H1 (cell line): ENCODE measurements at regions not wholly inside any gene's neighbourhood (a gene's known extent, or its start where the extent isn't known, plus 50 kb on each side); places are given as distances from the start of the nearest gene placed in this dataset.

Experiments used
- CTCF ChIA-PET: fragments of 300-600 bp; sonication (Branson Sonifier 250); formaldehyde crosslinking; loops from one replicate; lab custom pipeline; 2021; ENCODE audit not compliant: partially characterized antibody; lab: Charles Lee
- POLR2A ChIA-PET: fragments of 300-600 bp; sonication (Branson Sonifier 250); formaldehyde crosslinking; loops from one replicate; lab custom pipeline; 2021; ENCODE audit warnings: inconsistent platforms; ENCODE audit not compliant: partially characterized antibody; lab: Charles Lee
- DNase-seq, 2 experiments: peaks; one replicate each; pipeline versions ENCODE4 v3.0.0 to v3.0.0-alpha.2; 2010 to 2022; ENCODE audit warnings: low spot score in 2 of 2, low read depth in 1 of 2, mixed read lengths in 1 of 2
- FAIRE-seq: peaks from 2 replicates; lab custom pipeline; 2011; peaks lifted over from hg19 to GRCh38; lab: Jason Lieb, UNC
- H2AFZ ChIP-seq: 2 replicates; pipeline ENCODE4 v1.8.1; 2012; ENCODE audit warnings: low read length, inconsistent platforms
- H2AK5ac ChIP-seq: 2 replicates; pipeline ENCODE4 v1.6.1; 2013; ENCODE audit warnings: low read depth, low read length
- H2BK120ac ChIP-seq: replicated peaks from 2 replicates; pipeline ENCODE3; 2013; ENCODE audit warnings: low read depth, low read length, inconsistent platforms
- H2BK12ac ChIP-seq: 2 replicates; pipeline ENCODE4 v1.6.1; 2013; ENCODE audit warnings: low read depth, low read length
- H2BK15ac ChIP-seq: 2 replicates; pipeline ENCODE4 v1.6.1; 2013; ENCODE audit warnings: low read length
- H2BK20ac ChIP-seq: 2 replicates; pipeline ENCODE4 v1.6.1; 2013; ENCODE audit warnings: low read length
- H2BK5ac ChIP-seq: 2 replicates; pipeline ENCODE4 v1.6.1; 2013; ENCODE audit warnings: low read depth, low read length
- H3K14ac ChIP-seq: 2 replicates; pipeline ENCODE4 v1.6.1; 2013; ENCODE audit warnings: inconsistent platforms; ENCODE audit not compliant: insufficient read length
- H3K18ac ChIP-seq: 2 replicates; pipeline ENCODE4 v1.6.1; 2013; ENCODE audit warnings: low read length; ENCODE audit errors: extremely low read depth
- H3K23ac ChIP-seq: 2 replicates; pipeline ENCODE4 v1.6.1; 2013; ENCODE audit warnings: inconsistent platforms; ENCODE audit not compliant: insufficient read length
- H3K23me2 ChIP-seq: 2 replicates; pipeline ENCODE4 v1.6.1; 2013; ENCODE audit warnings: low read depth, low read length
- H3K27ac ChIP-seq: 2 replicates; pipeline ENCODE4 v1.6.1; 2011; ENCODE audit warnings: low read depth, low read length, inconsistent platforms
- H3K27me3 ChIP-seq, 4 experiments: replicated peaks in 1 of 4; 1 replicate in 1 of 4; 2 replicates in 3 of 4; pipeline versions ENCODE4 v1.6.1 to v1.8.1; 2011 to 2013; ENCODE audit warnings: low read length in 3 of 4, mild to moderate bottlenecking in 3 of 4, inconsistent platforms in 2 of 4, mixed read lengths in 2 of 4, moderate library complexity in 1 of 4; ENCODE audit not compliant: control insufficient read depth in 3 of 4, insufficient read depth in 3 of 4; ENCODE audit errors: extremely low read depth in 1 of 4
- H3K36me3 ChIP-seq, 4 experiments: 2 replicates each; pipeline versions ENCODE4 v1.6.1 to v1.8.1; 2011 to 2013; ENCODE audit warnings: mild to moderate bottlenecking in 4 of 4, low read length in 3 of 4, moderate library complexity in 2 of 4, control low read depth in 1 of 4, inconsistent platforms in 1 of 4; ENCODE audit not compliant: insufficient read depth in 4 of 4, control insufficient read depth in 2 of 4
- H3K4ac ChIP-seq: replicated peaks from 2 replicates; pipeline ENCODE3; 2013; ENCODE audit warnings: low read length, low read depth, mixed read lengths, inconsistent platforms; ENCODE audit not compliant: insufficient read length
- H3K4me1 ChIP-seq, 4 experiments: replicated peaks in 1 of 4; 1 replicate in 1 of 4; 2 replicates in 3 of 4; pipeline versions ENCODE4 v1.6.1 to v1.8.1; 2011 to 2013; ENCODE audit warnings: low read length in 3 of 4, inconsistent platforms in 2 of 4, mixed read lengths in 1 of 4; ENCODE audit not compliant: insufficient read depth in 4 of 4, control insufficient read depth in 3 of 4
- H3K4me2 ChIP-seq, 2 experiments: 2 replicates each; pipeline versions ENCODE4 v1.6.1 to v1.8.1; 2011 to 2013; ENCODE audit warnings: low read depth in 2 of 2, low read length in 2 of 2, control low read depth in 1 of 2, inconsistent platforms in 1 of 2, mild to moderate bottlenecking in 1 of 2; ENCODE audit not compliant: insufficient read depth in 1 of 2
- H3K4me3 ChIP-seq, 4 experiments: fragments of 200-600, 300-600 bp in 1 of 4; sonication (generic), shearing (Covaris generic), sonication (Bioruptor Twin) in 1 of 4; 2 replicates each; pipeline versions ENCODE4 v1.5.1 to v1.8.1; 2011 to 2016; ENCODE audit warnings: low read length in 4 of 4, low read depth in 3 of 4, control low read depth in 2 of 4, inconsistent platforms in 2 of 4, mild to moderate bottlenecking in 2 of 4, mixed read lengths in 1 of 4, moderate library complexity in 1 of 4; ENCODE audit not compliant: insufficient read depth in 2 of 4; ENCODE audit errors: extremely low read depth in 1 of 4
- H3K56ac ChIP-seq: replicated peaks from 2 replicates; pipeline ENCODE3; 2013; ENCODE audit warnings: low read depth, mild to moderate bottlenecking, mixed read lengths, low read length, inconsistent platforms; ENCODE audit not compliant: insufficient read length
- H3K79me1 ChIP-seq: 2 replicates; pipeline ENCODE4 v1.6.1; 2013; ENCODE audit warnings: low read depth, low read length, control low read depth
- H3K79me2 ChIP-seq, 2 experiments: 2 replicates each; pipeline versions ENCODE4 v1.6.1 to v1.8.1; 2012 to 2013; ENCODE audit warnings: low read length in 2 of 2, mild to moderate bottlenecking in 2 of 2, inconsistent platforms in 1 of 2; ENCODE audit not compliant: insufficient read depth in 2 of 2, control insufficient read depth in 1 of 2
- H3K9ac ChIP-seq, 4 experiments: replicated peaks in 1 of 4; 1 replicate in 1 of 4; 2 replicates in 3 of 4; pipeline versions ENCODE4 v1.6.1 to v1.8.1; 2011 to 2013; ENCODE audit warnings: low read depth in 3 of 4, low read length in 3 of 4, control low read depth in 2 of 4, mild to moderate bottlenecking in 2 of 4, moderate library complexity in 2 of 4, inconsistent platforms in 1 of 4; ENCODE audit errors: extremely low read depth in 1 of 4
- H3K9me3 ChIP-seq, 2 experiments: 2 replicates each; pipeline versions ENCODE4 v1.6.1 to v1.8.1; 2012 to 2013; ENCODE audit warnings: mild to moderate bottlenecking in 2 of 2, moderate library complexity in 2 of 2, control low read depth in 1 of 2, inconsistent platforms in 1 of 2, low read depth in 1 of 2, low read length in 1 of 2, mixed read lengths in 1 of 2; ENCODE audit not compliant: insufficient read depth in 2 of 2
- H4K20me1 ChIP-seq, 2 experiments: replicated peaks in 1 of 2; 2 replicates each; pipeline versions ENCODE3 to v1.8.1; 2011 to 2013; ENCODE audit warnings: inconsistent platforms in 2 of 2, low read length in 2 of 2, mild to moderate bottlenecking in 1 of 2; ENCODE audit not compliant: insufficient read depth in 2 of 2, control insufficient read depth in 1 of 2
- H4K5ac ChIP-seq: 2 replicates; pipeline ENCODE4 v1.6.1; 2013; ENCODE audit warnings: low read length, low read depth, mixed read lengths, inconsistent platforms; ENCODE audit not compliant: insufficient read length
- H4K8ac ChIP-seq: 2 replicates; pipeline ENCODE4 v1.8.0; 2013; ENCODE audit warnings: mild to moderate bottlenecking, moderate library complexity, low read length, inconsistent platforms; ENCODE audit not compliant: insufficient read depth; ENCODE audit errors: extremely low read depth
- H4K91ac ChIP-seq: replicated peaks from 2 replicates; pipeline ENCODE3; 2013; ENCODE audit warnings: low read length, mixed read lengths, inconsistent platforms; ENCODE audit not compliant: insufficient read length
- BACH1 ChIP-seq: IDR thresholded peaks from 2 replicates; pipeline ENCODE4 v1.6.1; 2012; ENCODE audit warnings: low read length, improper control_type of control experiment
- CBX5 ChIP-seq: fragments of 300-800, 300-1000 bp; sonication (generic); IDR thresholded peaks from 2 replicates; pipeline ENCODE4 v1.7.1; 2016; ENCODE audit warnings: antibody characterized with exemption, low read length, low read depth
- HDAC2 ChIP-seq, 2 experiments: fragments of 300-600 bp in 1 of 2; sonication (generic) in 1 of 2; IDR thresholded peaks; 2 replicates each; pipeline ENCODE4 v1.6.1; 2011 to 2012; ENCODE audit warnings: low read depth in 2 of 2, low read length in 2 of 2, mild to moderate bottlenecking in 2 of 2, moderate library complexity in 2 of 2, borderline replicate concordance in 1 of 2, inconsistent platforms in 1 of 2
- KDM5A ChIP-seq: fragments of 200-600 bp; IDR thresholded peaks from 2 replicates; pipeline ENCODE4 v1.7.1; 2012; ENCODE audit warnings: mild to moderate bottlenecking, low read length, inconsistent platforms, mixed read lengths
- NANOG ChIP-seq: IDR thresholded peaks from 2 replicates; pipeline ENCODE4 v1.6.1; 2011; ENCODE audit warnings: low read length, low read depth, mild to moderate bottlenecking, inconsistent platforms; ENCODE audit not compliant: insufficient read depth, poor library complexity, severe bottlenecking
- POLR2A ChIP-seq, 2 experiments: IDR thresholded peaks; 1 replicate in 1 of 2; 2 replicates in 1 of 2; pipeline ENCODE4 v1.6.1; 2011; ENCODE audit warnings: low read depth in 2 of 2, low read length in 2 of 2, mild to moderate bottlenecking in 2 of 2; ENCODE audit errors: control extremely low read depth in 1 of 2
- POU5F1 ChIP-seq: IDR thresholded peaks from 2 replicates; pipeline ENCODE4 v1.6.1; 2011; ENCODE audit warnings: low read depth, mild to moderate bottlenecking, low read length, moderate library complexity
- RAD21 ChIP-seq, 2 experiments: IDR thresholded peaks in 1 of 2; conservative IDR thresholded peaks in 1 of 2; 2 replicates each; pipeline ENCODE4 v1.6.1; 2011; ENCODE audit warnings: low read depth in 2 of 2, low read length in 2 of 2, improper control_type of control experiment in 1 of 2, inconsistent platforms in 1 of 2, mild to moderate bottlenecking in 1 of 2, moderate library complexity in 1 of 2
- SAP30 ChIP-seq: fragments of 300-600 bp; sonication (generic); IDR thresholded peaks from 2 replicates; pipeline ENCODE4 v1.7.1; 2012; ENCODE audit warnings: low read length, moderate library complexity, mild to moderate bottlenecking, inconsistent platforms; ENCODE audit not compliant: insufficient read depth, insufficient replicate concordance
- TBP ChIP-seq: IDR thresholded peaks from 2 replicates; pipeline ENCODE4 v1.6.1; 2011; ENCODE audit warnings: low read depth, low read length, improper control_type of control experiment
- TEAD4 ChIP-seq: IDR thresholded peaks from 2 replicates; pipeline ENCODE4 v1.6.1; 2012; ENCODE audit warnings: low read depth, low read length, inconsistent platforms, mixed read lengths
- WGBS, 2 experiments: shearing (Covaris generic) in 1 of 2; methylation state at CpG; one replicate each; pipeline versions ENCODE4 v1.1.6 to v1.1.7; 2013 to 2015; ENCODE audit warnings: low lambda C conversion rate in 2 of 2, mixed read lengths in 2 of 2, inconsistent platforms in 1 of 2, low coverage in 1 of 2, missing lambda C conversion rate in 1 of 2; ENCODE audit not compliant: insufficient replicate concordance in 2 of 2, insufficient coverage in 1 of 2, insufficient read length in 1 of 2; ENCODE audit errors: extremely low coverage in 1 of 2, missing lambda C conversion rate in 1 of 2; 5-methylcytosine and 5-hydroxymethylcytosine counted together
- TF ChIP-seq, protein P1 (sequence below): IDR thresholded peaks from 2 replicates; pipeline ENCODE4 v1.6.1; 2011; ENCODE audit warnings: low read length, improper control_type of control experiment
- TF ChIP-seq, protein P2 (sequence below): IDR thresholded peaks from 2 replicates; pipeline ENCODE4 v1.6.1; 2011; ENCODE audit warnings: low read depth, mild to moderate bottlenecking, low read length; ENCODE audit not compliant: insufficient read depth

DNA sequence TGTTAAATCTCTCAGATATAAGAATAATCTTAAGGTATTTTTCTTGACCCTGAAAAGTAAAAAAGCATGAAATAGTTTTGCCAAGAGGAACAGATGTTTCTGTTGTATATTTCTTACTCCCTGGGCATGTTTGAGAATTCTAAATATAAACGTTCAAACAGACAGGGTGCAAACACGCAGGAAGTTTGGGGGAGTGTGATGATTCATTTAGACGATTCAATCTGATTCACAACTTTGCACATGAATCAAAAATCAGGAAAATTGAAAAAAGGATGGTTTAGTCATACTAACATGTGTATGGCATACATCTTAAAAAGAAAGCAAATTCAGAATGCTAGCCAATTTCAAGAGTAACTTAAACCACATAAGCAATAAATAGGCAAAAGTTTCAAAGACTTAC is 340.3 kb upstream of the GRID2 start:
- no peaks in the 10 kb centered on the region for H4K20me1 ChIP-seq
- FAIRE-seq (no peak), DNase-seq (no peak)
- H2BK15ac ChIP-seq: no peak overlapping the region
- no peak overlapping the region for H3K4ac ChIP-seq
- no peak overlapping the region for H4K91ac ChIP-seq
- no peaks in the 10 kb centered on the region for H3K79me1 ChIP-seq
- H2BK120ac ChIP-seq: no peak overlapping the region
- H3K4me3 ChIP-seq: no peak overlapping the region
- H2BK20ac ChIP-seq: no peak overlapping the region
- no peaks in the 10 kb centered on the region for H3K9me3 ChIP-seq
- H2AK5ac ChIP-seq: no peak overlapping the region
- H3K4me1 ChIP-seq: peaks cover 0 to 3% (median 0%) of the 10 kb centered on the region in 4 experiments; a peak in 1 of 7 replicates
- 92% methylated on average over 3 of the region's 3 CpGs; no CpG with 5 or more reads in 1 of the 2 experiments for WGBS, 2 experiments
- H2AFZ ChIP-seq: no peak overlapping the region
- no peaks in the 10 kb centered on the region for H3K79me2 ChIP-seq
- no peak overlapping the region for H3K23ac ChIP-seq
- H2BK5ac ChIP-seq: no peak overlapping the region
- H3K27ac ChIP-seq: no peak overlapping the region
- no peaks in the 10 kb centered on the region for H3K27me3 ChIP-seq
- no peak overlapping the region for H4K8ac ChIP-seq
- ChIA-PET POLR2A (no interaction called here), CTCF (no interaction called here)
- H3K23me2 ChIP-seq: no peaks in the 10 kb centered on the region
- no peaks in the 10 kb centered on the region for H3K36me3 ChIP-seq
- H4K5ac ChIP-seq: no peak overlapping the region
- no peak overlapping the region for H3K18ac ChIP-seq
- H2BK12ac ChIP-seq: no peak overlapping the region
- no peak overlapping the region for H3K56ac ChIP-seq
- H3K9ac ChIP-seq: no peak overlapping the region
- H3K4me2 ChIP-seq: no peak overlapping the region
- no peak overlapping the region for H3K14ac ChIP-seq
- TF ChIP-seq HDAC2 (IDR thresholded peaks at IDR 0.05; ENCODE audit: borderline replicate concordance in 1 of 2, low read depth in 2 of 2, low read length in 2 of 2) (no peak), RAD21 (IDR thresholded peaks at IDR 0.05 in 1 of 2, conservative IDR thresholded peaks at IDR 0.05 in 1 of 2; ENCODE audit: low read depth in 2 of 2, low read length in 2 of 2) (no peak), TEAD4 (no peak), TBP (no peak), SAP30 (no peak), POU5F1 (no peak), CBX5 (no peak), POLR2A (IDR thresholded peaks at IDR 0.05; ENCODE audit: control extremely low read depth in 1 of 2, low read depth in 2 of 2, low read length in 2 of 2) (no peak), KDM5A (no peak), NANOG (no peak), BACH1 (no peak)
- TF ChIP-seq, protein P1, sequence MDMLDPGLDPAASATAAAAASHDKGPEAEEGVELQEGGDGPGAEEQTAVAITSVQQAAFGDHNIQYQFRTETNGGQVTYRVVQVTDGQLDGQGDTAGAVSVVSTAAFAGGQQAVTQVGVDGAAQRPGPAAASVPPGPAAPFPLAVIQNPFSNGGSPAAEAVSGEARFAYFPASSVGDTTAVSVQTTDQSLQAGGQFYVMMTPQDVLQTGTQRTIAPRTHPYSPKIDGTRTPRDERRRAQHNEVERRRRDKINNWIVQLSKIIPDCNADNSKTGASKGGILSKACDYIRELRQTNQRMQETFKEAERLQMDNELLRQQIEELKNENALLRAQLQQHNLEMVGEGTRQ: no peak
- TF ChIP-seq, protein P2, sequence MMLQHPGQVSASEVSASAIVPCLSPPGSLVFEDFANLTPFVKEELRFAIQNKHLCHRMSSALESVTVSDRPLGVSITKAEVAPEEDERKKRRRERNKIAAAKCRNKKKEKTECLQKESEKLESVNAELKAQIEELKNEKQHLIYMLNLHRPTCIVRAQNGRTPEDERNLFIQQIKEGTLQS: no peak
